HG02870 (cell line): ENCODE measurements at regions not wholly inside any gene's neighbourhood (a gene's known extent, or its start where the extent isn't known, plus 50 kb on each side); places are given as distances from the start of the nearest gene placed in this dataset.
"Not testable (repeated sequence)": the region's sequence is repeated elsewhere in the genome, so short reads cannot be mapped to it uniquely, and the experiment has no call there.

ENCODE experiments used
- ATAC-seq: cut with Tn5 transposase; IDR thresholded peaks from one replicate; pipeline ENCODE4 v1.9.1; 2021; ENCODE audit warnings: mild to moderate bottlenecking, moderate library complexity; ENCODE audit not compliant: unreplicated experiment

- ATAC-seq: no peak
Observed at GRCh38 chr3:153785901-153786300, 335.3 kb upstream of the ARHGEF26 start.

DNA sequence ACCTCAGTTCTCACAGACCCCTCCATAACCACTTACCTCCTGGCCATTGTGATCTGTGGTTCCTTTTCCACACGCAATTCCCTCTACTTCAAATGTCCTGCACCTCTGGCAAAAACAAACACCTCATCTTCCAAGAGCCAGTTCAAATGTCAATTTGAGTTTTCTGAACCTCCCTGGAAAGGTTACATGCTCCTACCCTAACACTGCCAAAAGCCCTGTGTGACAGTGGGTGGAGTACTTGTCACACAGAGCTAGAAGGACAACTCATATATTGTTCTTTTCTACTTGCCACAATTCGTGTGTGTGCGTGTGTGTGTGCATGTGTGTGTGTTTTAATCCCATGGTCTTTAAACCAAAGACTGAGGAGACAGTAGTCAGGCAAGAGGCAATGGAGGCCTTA is 331.8 kb upstream of the ARHGEF26 start:
- no peak for ATAC-seq

DNA sequence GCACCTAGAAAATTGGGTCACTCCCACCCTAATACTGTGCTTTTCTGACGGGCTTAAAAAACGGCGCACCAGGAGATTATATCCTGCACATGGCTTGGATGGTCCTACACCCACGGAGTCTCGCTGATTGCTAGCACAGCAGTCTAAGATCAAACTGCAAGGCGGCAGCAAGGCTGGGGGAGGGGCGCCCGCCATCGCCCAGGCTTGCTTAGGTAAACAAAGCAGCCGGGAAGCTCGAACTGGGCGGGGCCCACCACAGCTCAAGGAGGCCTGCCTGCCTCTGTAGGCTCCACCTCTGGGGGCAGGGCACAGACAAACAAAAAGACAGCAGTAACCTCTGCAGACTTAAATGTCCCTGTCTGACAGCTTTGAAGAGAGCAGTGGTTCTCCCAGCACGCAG is 324.1 kb upstream of the ARHGEF26 start:
- ATAC-seq: not testable (repeated sequence)

DNA sequence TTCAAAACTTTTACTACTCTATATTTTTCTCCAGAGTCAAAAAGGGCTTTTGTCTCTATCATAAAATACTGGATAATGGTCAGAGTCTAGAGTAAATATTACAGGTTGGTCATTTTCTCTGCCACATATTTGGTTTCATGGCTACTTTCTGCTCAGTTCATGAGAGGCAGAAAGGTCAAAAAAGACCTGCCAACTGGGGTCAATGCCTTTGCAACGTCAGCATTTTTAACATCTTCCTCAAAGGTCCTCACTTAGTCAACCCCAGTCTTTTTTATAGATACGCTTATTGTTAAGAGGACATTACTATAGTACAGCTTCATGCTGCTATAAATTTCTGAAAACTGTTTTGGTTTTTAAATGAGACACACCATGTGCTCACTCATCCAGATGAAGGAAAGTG is 312.1 kb upstream of the ARHGEF26 start:
- ATAC-seq: no peak

DNA sequence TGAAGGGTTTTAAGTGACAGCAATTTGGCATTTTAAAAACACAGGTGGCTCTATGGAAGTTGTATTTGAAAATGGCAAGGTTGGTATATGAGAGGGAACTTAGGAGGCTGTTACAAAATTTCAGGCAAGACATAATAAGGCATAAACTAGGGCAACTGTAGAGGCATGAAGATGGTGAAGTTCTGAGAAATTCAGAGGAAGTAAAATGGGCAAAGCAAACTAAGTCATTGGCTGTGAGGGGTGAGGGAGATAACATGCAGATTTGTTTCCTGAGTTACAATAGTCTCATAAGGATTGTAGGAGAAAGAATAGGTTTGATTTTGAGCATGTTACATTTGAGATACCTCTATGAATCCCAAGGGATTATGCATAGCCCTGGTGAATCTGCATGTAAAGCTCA is 302.9 kb upstream of the ARHGEF26 start:
- no peak for ATAC-seq

- ATAC-seq: no peak
Observed at GRCh38 chr3:153820035-153820434, 301.2 kb upstream of the ARHGEF26 start.

DNA sequence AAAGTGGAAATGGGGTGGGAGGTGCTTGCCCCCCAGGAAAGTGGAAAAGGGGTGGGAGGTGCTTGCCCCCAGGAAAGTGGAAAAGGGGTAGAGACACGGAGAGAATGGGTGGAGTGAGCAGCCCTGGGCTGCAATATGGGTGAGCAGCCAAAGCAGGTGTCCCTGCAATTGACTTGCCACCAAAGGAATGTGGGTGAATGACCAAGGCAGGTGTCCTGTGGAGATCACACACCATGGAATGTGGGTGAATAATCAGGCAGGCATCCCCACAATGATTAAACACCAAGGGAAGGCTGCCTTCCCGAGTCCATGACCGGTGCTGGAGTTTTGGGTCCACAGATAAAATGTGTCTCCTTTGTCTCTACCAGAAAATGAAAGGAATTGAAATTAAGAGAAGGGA is 292.8 kb upstream of the ARHGEF26 start:
- not testable (repeated sequence) for ATAC-seq

DNA sequence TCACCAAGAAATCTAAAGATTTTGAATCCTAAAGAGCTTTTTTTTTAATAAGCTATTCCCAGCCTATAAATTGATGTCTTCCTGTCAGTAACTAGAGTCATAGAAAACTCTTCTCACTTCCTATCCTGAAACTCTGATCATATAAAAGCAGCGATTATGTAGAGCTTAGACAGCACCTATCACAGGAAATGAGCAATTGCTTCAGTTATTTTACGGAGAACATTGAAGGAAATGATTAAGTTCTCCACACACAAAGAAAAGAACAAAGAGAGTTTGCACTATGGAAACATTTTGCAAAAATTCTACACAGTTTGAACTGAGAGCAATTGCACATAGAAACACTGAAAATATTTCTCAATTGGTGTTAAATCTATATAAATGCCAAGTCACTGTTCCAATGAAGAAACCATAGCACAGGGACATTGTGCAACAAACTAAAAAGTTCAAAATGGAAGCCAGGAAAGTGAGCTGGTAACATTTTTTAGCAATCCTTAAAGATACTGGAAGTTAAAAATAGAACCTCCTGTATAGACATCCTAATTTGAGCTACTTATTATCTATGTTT is 291.5 kb upstream of the ARHGEF26 start:
- no peak for ATAC-seq

GRCh38 chr3:153830552-153830951 is 290.6 kb upstream of the ARHGEF26 start:
- no peak for ATAC-seq

- peak; percentile 68 for ATAC-seq
Observed at GRCh38 chr3:153835540-153835939, 285.6 kb upstream of the ARHGEF26 start.

- ATAC-seq: no peak
Observed at GRCh38 chr3:153840487-153840886, 280.7 kb upstream of the ARHGEF26 start.

GRCh38 chr3:153843994-153844393 is 277.2 kb upstream of the ARHGEF26 start:
- ATAC-seq: no peak

- no peak for ATAC-seq
Observed at GRCh38 chr3:153845311-153845710, 275.9 kb upstream of the ARHGEF26 start.

GRCh38 chr3:153848702-153849101 is 272.5 kb upstream of the ARHGEF26 start:
- ATAC-seq: no peak

DNA sequence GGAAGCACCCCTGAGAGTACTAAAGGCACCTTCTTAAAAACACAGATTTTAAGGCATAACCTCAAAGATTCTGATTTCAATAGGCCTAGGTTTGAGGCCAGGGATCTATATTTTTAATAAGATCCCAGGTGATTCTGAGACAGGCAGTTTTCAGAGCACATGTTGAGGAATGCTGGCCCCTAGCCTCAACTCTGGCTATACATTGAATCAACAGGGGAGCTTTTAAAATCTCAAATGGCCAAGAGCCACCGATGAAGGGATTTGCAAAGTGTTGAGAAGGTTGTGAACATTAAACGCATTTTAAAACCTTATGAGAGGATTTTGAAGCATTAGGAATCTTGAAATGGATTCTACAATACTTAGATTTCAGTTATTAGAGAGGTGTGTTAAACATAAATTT is 268.8 kb upstream of the ARHGEF26 start:
- no peak for ATAC-seq

DNA sequence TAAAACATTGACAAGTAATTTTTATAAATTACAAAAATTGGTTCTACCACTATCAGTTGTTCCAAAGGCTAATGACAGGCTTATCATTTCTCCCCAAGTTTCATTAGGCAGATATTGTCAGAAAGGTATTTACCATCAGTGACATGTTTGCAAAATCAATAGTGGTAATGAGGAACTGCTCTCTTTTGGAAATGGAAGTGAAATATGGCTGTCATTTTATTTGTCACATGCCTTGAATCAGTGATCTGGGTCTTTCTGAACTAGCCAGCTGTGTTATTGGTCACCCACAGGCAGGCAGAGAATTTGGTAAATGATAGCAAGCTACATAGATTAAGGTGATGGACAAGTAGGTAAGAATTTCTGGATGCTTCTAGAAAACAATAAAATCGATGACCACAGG is 268.0 kb upstream of the ARHGEF26 start:
- no peak for ATAC-seq

GRCh38 chr3:153855772-153856171 is 265.4 kb upstream of the ARHGEF26 start:
- ATAC-seq: peak; percentile 62

GRCh38 chr3:153856932-153857331 is 264.3 kb upstream of the ARHGEF26 start:
- no peak for ATAC-seq

DNA sequence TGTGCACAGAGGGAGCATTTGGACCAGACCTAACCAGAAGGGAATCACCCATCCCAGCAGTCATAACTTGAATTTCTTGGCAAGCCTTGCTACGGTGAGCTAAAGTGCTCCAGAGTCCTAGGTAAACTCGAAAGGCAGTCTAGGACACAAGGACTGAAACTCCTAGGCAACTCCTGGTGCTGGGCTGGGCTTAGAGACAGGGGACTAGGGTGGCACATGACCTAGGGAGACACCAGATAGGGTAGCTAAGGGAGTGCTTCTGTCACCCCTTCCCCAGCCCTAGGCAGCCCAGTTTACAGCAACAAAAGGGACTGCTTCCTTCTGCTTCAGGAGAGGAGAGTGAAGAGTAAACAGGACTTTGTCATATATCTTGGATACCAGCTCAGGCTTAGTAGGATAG is 256.4 kb upstream of the ARHGEF26 start:
- no peak for ATAC-seq

GRCh38 chr3:153866901-153867300 is 254.3 kb upstream of the ARHGEF26 start:
- no peak for ATAC-seq

DNA sequence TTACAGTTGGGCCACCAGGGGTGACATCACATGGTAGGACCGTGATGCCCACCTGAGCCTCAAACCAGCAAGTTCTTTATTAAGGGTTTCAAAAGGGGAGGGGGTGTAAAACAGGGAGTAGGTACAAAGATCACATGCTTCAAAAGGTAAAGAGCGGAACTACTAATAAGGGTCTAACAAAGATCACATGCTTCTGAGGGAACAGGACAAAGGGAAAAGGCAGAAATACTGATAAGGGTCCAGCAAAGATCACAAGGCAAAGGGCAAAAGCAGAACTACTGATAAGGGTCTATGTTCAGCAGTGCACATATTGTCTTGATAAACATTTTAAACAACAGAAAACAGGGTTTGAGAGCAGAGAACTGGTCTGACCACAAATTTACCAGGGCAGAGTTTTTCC is 246.8 kb upstream of the ARHGEF26 start:
- ATAC-seq: not testable (repeated sequence)

DNA sequence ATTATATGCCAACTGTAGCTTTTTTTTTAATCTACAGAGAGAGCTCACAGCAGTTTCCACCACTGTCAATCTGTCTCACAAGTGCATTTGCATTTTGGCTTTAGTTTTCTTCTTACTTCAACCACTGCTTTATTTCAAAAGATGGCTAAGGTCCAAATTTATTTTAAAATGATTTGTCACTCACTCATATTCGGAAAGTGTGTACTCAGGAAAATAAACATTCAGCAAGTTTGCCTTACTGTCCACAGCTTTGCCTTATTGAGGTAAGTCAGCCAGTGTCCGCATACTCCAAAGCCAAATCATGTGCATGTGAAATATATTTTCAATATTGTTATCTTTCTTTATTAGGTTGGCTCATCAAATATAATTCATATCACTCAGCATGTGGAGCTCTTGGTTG is 240.7 kb upstream of the ARHGEF26 start:
- ATAC-seq: no peak

GRCh38 chr3:153881201-153881600 is 240.0 kb upstream of the ARHGEF26 start:
- no peak for ATAC-seq

DNA sequence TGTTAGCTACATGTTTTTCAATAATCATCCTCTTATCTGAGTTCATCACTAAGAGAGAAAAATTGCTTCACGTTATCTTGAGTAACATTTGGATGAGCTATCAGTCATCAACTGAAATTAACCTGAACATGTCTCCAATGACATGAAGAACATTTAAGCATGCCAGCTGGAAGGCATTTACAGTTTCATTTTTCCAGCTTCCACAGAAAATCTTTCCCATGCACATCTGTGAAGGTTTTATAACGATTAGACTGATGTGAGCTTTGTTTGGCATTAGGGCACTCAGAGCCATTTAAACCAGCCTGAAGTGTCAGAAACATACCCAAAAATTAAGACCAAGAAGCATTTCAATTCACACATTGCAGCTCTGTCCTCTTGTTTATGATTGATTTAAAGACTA is 235.8 kb upstream of the ARHGEF26 start:
- no peak for ATAC-seq
